Stimulated activated CD8-positive, alpha-beta memory T cell treated with anti-CD3 and anti-CD28 coated beads, Interleukin-4, amount 100 ng/mL, for 4 hours (primary cell): ENCODE measurements at regions not wholly inside any gene's neighbourhood (a gene's known extent, or its start where the extent isn't known, plus 50 kb on each side); places are given as distances from the start of the nearest gene placed in this dataset.
"Not testable (repeated sequence)": the region's sequence is repeated elsewhere in the genome, so short reads cannot be mapped to it uniquely, and the experiment has no call there.

Experiments
- DNase-seq, 2 donors: peaks; one replicate each; pipeline ENCODE4 v3.0.0-alpha.2; 2020; ENCODE audit warnings: low read depth in 2 of 2, low spot score in 1 of 2

DNA sequence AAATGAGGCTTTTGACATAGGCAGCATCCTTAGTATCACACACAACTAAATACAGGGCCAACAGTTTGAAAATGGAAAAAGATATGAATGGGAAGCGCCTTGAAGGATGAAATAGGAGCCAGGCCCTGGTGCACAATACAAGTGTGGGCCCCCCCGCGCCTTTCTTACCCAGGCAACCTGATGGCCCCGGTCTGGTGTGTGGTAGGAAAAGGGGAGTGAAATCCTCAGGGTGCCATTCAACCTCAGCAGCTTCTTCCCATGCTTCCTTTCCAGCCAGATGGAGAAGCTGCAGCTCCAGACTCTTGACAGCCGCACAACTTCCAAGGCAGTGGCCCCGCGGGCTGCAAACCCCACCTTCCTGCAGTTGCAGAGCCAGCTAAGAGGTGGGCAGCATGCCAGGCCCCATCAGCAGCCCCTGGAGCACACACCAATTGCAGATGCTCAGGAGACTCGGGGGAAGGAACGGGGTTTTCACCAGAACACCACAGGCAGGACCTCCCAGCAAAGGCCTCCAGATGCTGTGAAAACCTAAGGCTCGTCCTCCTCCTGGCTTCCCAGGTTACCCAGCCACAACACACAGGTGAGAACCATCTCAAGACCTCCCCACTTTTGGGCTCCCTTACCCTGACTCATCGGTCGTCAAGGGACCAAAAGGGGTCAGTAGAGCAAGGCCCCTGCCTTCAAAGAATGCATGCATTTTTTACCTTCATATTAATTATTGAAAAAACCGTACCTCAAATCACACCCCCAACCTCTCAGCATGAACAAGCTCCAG, 101.6 kb downstream of the CPN2 start:
- no peak for DNase-seq

GRCh38 chr3:194250098-194251002, 100.8 kb downstream of the CPN2 start:
- no peak for DNase-seq

GRCh38 chr3:194251007-194251406, 100.1 kb downstream of the CPN2 start:
- DNase-seq = no peak

DNA sequence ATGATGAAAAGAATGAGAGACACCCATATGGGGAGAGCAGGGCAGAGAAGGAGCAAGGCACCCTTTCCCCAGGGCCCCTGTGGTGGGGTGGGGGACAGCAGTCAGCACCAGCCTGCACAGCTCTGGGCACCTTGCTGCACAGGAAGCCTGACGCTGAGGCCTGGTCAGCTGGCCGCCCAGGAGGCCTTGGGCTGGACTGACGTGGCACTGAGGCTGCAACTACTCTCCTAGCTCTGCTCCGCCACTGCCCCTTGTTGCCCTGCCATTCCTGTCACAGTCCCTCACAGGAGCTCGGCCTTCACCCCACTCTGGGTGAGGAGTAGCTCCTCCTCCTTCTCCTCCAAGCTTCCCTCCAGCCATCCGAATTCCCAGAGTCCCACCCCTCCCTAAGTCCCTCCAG, 99.7 kb downstream of the CPN2 start:
- DNase-seq = no peak

DNA sequence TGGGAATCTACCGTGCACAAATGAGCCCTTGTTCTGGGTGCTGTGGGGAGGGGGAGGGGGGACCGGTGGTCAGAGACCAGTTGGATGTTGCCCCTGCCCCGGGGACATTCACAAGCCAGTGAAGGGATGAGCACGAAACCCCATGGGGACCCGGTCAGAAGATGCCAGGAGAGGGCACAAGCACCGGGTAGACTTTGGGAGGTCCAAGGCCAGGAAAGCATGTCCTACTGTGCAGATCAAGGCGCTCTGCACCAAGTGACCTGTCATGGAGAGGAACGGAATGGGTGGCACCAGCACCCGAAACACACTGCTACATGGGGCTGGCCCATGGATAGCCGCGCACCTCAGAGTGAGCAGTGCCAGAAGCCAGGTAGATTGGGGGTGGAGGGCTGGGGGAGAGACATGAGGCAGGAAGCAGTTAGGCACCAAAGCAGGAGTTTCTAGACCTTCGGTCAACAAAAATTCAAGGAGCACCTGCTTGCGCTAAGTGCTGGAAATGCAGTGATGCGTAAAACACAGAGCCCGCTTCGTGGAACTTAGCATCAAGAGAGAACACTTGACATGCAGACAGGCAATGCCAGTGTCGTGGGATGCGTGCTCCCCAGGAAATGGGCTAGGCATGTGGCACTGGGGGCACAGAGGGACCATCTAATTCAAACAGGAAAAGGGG, 99.1 kb downstream of the CPN2 start:
- no peak for DNase-seq

GRCh38 chr3:194253270-194253669, 97.9 kb downstream of the CPN2 start:
- no peak for DNase-seq

DNA sequence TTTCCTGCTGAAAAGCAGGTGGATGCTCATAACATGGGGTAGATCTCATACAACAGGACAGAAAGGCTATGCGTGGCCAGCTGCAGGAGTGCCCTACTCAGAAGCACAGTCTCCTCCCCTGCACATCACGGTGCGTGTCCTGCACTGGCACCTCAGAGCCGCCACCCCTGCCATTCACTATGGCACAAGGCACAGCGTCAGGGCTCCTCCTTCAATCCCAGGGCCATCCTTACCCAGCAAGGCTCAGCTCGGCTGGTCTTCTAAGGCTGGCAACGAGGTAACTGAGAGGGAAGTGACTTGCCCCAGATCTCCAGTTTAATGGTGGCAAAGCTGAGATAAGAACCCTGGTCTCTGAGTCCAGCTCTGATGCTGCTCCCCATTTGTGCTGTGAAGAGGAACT, 97.1 kb downstream of the CPN2 start:
- no peak for DNase-seq

GRCh38 chr3:194255252-194256039, 95.7 kb downstream of the CPN2 start:
- DNase-seq = peak; percentile 11 to 12

GRCh38 chr3:194256040-194256945, 94.8 kb downstream of the CPN2 start:
- DNase-seq = no peak

- DNase-seq = no peak
Observed at GRCh38 chr3:194257151-194257621, 93.9 kb downstream of the CPN2 start.

DNA sequence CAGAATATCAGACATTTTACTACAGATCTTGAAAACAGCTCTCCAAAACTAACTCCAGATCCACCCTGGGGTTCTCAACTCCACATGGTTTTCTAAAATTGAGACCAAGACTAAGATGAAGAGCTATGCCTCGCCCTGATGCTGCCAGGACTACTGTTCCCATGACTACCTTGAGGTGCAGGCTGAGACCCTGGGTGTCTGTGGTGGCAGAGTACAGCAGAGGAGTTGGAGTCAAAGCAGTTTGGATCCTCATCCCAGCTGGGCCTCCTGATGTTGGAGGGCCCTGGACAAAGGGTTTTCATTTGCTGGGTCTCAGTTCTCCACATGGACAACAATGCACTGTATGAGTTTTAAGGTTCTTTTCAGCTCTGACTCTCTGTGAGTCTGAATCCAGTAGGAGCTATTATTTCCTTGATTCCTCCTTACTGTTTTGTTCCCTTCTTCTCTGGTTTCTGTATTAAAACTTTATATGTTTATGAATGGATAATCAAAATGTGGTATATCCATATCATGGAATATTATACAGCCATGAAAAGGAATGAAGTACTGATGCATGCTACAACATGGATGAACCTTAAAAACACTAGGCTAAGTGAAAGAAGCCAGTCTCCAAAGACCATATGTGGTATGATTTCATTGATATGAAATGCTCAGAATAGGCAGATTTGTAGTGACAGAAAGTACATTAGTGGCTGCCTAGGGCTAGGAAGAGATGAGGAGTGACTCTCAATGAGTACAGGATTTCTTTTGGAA, 93.0 kb downstream of the CPN2 start:
- no peak for DNase-seq

GRCh38 chr3:194259982-194260766, 91.0 kb downstream of the CPN2 start:
- no peak for DNase-seq

DNA sequence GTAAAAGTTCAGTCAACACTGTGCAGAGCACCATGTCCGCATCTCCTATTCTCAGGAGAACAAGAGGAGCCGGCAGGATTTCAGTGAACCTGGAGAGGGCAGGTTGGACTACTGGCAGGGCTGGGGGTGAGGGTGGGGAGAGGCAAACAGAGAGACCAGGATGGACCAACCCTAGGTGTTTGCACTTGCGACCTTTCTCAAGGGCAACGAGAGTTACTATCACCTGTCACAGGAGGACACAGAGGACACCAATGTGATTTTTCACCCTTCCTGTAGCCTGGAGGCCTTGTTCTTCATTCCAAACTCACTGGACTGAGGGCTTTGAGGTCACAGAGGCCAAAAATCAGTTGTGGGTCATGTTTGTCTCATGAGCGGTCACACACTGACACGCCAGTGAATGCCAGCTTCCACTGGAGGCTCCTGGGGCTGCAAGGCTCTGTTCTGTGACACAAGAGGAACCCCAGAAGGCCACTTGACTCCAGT, 89.5 kb downstream of the CPN2 start:
- no peak for DNase-seq

- no peak for DNase-seq
Observed at GRCh38 chr3:194262176-194262924, 88.8 kb downstream of the CPN2 start.

DNA sequence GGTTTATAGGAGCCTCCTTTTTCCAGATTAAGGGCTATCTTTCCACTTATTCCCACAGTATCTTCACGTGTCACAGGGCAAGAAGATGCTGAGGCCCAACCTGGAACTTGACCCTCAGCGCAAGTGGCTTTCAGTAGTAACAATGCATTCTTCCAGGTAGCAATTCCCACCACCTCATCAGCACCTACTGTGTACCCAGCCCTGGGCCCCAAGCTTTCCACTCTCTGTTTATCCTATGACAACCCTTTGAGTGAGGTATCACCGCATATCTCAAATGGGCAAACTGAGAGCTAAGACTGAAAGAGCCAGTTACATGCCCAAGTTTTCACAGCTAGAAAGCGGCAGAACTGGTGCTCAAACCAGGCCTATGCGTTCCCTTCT, 88.2 kb downstream of the CPN2 start:
- no peak for DNase-seq

DNA sequence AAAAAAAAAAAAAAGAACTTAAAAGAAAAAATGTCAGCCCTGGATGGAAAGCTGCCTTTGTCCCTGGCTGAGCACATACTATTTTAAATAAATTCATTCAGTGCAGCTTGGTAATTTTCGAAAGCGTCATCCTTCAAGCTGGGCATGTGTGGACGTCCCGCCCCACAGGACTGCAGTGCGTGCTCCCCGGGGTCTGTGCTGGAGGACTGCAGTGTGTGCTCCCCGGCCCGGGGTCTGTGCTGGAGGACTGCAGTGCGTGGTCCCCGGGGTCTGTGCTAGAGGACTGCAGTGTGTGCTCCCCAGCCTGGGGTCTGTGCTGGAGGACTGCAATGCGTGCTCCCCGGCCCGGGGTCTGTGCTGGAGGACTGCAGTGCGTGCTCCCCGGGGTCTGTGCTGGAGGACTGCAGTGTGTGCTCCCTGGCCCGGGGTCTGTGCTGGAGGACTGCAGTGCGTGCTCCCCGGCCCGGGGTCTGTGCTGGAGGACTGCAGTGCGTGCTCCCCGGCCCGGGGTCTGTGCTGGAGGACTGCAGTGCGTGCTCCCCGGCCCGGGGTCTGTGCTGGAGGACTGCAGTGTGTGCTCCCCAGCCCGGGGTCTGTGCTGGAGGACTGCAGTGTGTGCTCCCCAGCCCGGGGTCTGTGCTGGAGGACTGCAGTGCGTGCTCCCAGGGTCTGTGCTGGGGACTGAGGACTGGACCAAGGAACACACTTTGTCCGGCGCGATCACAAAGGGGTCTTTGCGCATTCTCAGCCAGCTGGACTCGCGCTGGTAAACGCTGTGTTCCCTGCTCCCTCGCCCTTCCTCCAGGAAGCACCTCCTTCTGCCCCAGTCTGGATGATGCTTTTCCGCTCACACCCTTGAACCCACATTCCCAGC, 86.3 kb downstream of the CPN2 start:
- not testable (repeated sequence) for DNase-seq

DNA sequence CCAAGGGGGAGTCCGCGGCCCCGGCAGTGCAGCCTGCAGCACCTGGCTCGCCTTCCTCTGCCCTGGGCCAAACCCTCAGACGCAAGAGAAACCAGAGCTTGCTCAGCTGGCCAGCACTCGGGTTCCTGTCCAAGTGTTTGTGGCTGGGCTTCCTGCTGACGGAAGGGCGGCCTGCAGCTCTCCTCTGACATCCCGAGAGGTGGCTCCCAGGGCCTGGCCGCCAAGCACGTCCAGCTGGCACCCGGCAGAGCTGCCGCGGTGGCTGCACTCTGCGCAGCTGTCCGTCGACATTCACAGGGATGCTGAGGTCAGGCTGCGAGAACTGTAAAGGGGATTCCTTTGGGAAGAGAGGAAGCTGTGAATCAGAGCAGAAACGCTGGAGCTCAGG, 85.6 kb downstream of the CPN2 start:
- no peak for DNase-seq
